HEK293 (cell line): ENCODE measurements at regions not wholly inside any gene's neighbourhood (a gene's known extent, or its start where the extent isn't known, plus 50 kb on each side); places are given as distances from the start of the nearest gene placed in this dataset.

ENCODE experiments used
- AEBP2 ChIP-seq: fragments of 450-650 bp; formaldehyde crosslinking; IDR thresholded peaks from 2 replicates; pipeline ENCODE4 v1.5.1; 2016; ENCODE audit warnings: missing biosample characterization, missing genetic modification characterization, borderline replicate concordance
- ATF2 ChIP-seq: fragments of 450-650 bp; formaldehyde crosslinking; IDR thresholded peaks from 2 replicates; pipeline ENCODE4 v1.5.1; 2016; ENCODE audit warnings: missing biosample characterization, missing genetic modification characterization, low read depth
- GLI2 ChIP-seq: fragments of 450-650 bp; formaldehyde crosslinking; IDR thresholded peaks from 2 replicates; pipeline ENCODE4; 2017; ENCODE audit warnings: missing biosample characterization, missing genetic modification characterization, low read depth, borderline replicate concordance
- HOXD13 ChIP-seq: sonication (generic); formaldehyde crosslinking; IDR thresholded peaks from 2 replicates; pipeline ENCODE4 v1.8.0; 2022; ENCODE audit warnings: missing genetic modification reagents, borderline replicate concordance
- KLF8 ChIP-seq: fragments of 450-650 bp; formaldehyde crosslinking; IDR thresholded peaks from 2 replicates; pipeline ENCODE4 v1.5.1; 2016; ENCODE audit warnings: missing biosample characterization, missing genetic modification characterization
- PRDM10 ChIP-seq: fragments of 450-650 bp; formaldehyde crosslinking; IDR thresholded peaks from 2 replicates; pipeline ENCODE4 v1.5.1; 2016; ENCODE audit warnings: missing biosample characterization, missing genetic modification characterization
- PRDM2 ChIP-seq: fragments of 450-650 bp; formaldehyde crosslinking; IDR thresholded peaks from 2 replicates; pipeline ENCODE4 v1.5.1; 2016; ENCODE audit warnings: missing biosample characterization, missing genetic modification characterization, borderline replicate concordance
- SETDB1 ChIP-seq: IDR thresholded peaks from one replicate; pipeline ENCODE4 v1.6.1; 2017; ENCODE audit warnings: mild to moderate bottlenecking, low read length, moderate library complexity, mixed read lengths; ENCODE audit not compliant: insufficient read length
- WT1 ChIP-seq: fragments of 450-650 bp; formaldehyde crosslinking; IDR thresholded peaks from 2 replicates; pipeline ENCODE4 v1.5.1; 2016; ENCODE audit warnings: missing biosample characterization, missing genetic modification characterization
- YY1 ChIP-seq: fragments of 450-650 bp; formaldehyde crosslinking; IDR thresholded peaks from 2 replicates; pipeline ENCODE4 v1.5.1; 2018; ENCODE audit warnings: missing biosample characterization, missing genetic modification characterization
- ZNF140 ChIP-seq: fragments of 450-650 bp; formaldehyde crosslinking; IDR thresholded peaks from 2 replicates; pipeline ENCODE4 v1.5.1; 2016; ENCODE audit warnings: missing biosample characterization, missing genetic modification characterization
- ZNF26 ChIP-seq: fragments of 450-650 bp; formaldehyde crosslinking; IDR thresholded peaks from 2 replicates; pipeline ENCODE4 v1.5.1; 2016; ENCODE audit warnings: missing biosample characterization, missing genetic modification characterization
- ZNF394 ChIP-seq: fragments of 450-650 bp; formaldehyde crosslinking; IDR thresholded peaks from 2 replicates; pipeline ENCODE4 v1.5.1; 2016; ENCODE audit warnings: missing biosample characterization, missing genetic modification characterization, mild to moderate bottlenecking, moderate library complexity, borderline replicate concordance
- ZNF518A ChIP-seq: fragments of 450-650 bp; formaldehyde crosslinking; conservative IDR thresholded peaks from 2 replicates; pipeline ENCODE4 v1.5.1; 2016; ENCODE audit warnings: low read depth, missing biosample characterization, missing genetic modification characterization
- ZNF707 ChIP-seq: fragments of 450-650 bp; formaldehyde crosslinking; IDR thresholded peaks from 2 replicates; pipeline ENCODE4 v1.5.1; 2016; ENCODE audit warnings: missing biosample characterization, missing genetic modification characterization
- ZSCAN30 ChIP-seq: fragments of 450-650 bp; IDR thresholded peaks from 2 replicates; pipeline ENCODE4 v1.5.1; 2018; ENCODE audit warnings: missing biosample characterization, mild to moderate bottlenecking, missing genetic modification characterization, moderate library complexity

GRCh38 chr6:145199961-145200360, 535.4 kb downstream of the EPM2A start (continued):
- TF ChIP-seq ATF2 = 0 out of 2 replicates have a peak, but pooled peaks have one; percentile 17
- TF ChIP-seq GLI2 (tag by site-specific recombination) = no peak
- TF ChIP-seq ZNF707 (tag by site-specific recombination) = no peak
- TF ChIP-seq PRDM2 = no peak
- no peak for TF ChIP-seq ZNF26
- no peak for TF ChIP-seq ZNF140
- no peak for TF ChIP-seq HOXD13 (CRISPR knock-in tag)
- peak; percentile 72; the same call in 1 of the 2 replicates for TF ChIP-seq ZSCAN30
- no peak for TF ChIP-seq KLF8
- TF ChIP-seq AEBP2 = no peak
- TF ChIP-seq ZNF394 = no peak
- peak; percentile 95 for TF ChIP-seq PRDM10 (tag by site-specific recombination)
- TF ChIP-seq YY1 (tag by site-specific recombination) = no peak
- TF ChIP-seq ZNF518A (tag by site-specific recombination) = peak; percentile 53
- peak; percentile 25; the same call in 1 of the 2 replicates for TF ChIP-seq WT1 (tag by site-specific recombination)
- TF ChIP-seq SETDB1 = no peak
